ENCODE measurements at regions not wholly inside any gene's neighbourhood (a gene's known extent, or its start where the extent isn't known, plus 50 kb on each side); places are given as distances from the start of the nearest gene placed in this dataset.
"Not testable (repeated sequence)": the region's sequence is repeated elsewhere in the genome, so short reads cannot be mapped to it uniquely, and the experiment has no call there.

GRCh38 chr3:55269636-55270035 lies 217.5 kb downstream of the WNT5A start:
- WGBS = 92% methylated on average over 4 of the region's 4 CpGs
- Histone ChIP-seq H3K4me3 (ENCODE audit: low read length in 2 of 2) (no peak overlapping the region), H3K36me3 (ENCODE audit: control insufficient read depth in 2 of 2, insufficient read depth in 2 of 2, low read length in 1 of 2) (no peaks in the 10 kb centered on the region), H3K9me3 (ENCODE audit: control insufficient read depth in 2 of 2, insufficient read depth in 1 of 2, low read length in 1 of 2) (no peaks in the 10 kb centered on the region), H3K27ac (ENCODE audit: low read depth in 1 of 2, low read length in 1 of 2) (no peak overlapping the region), H3K27me3 (ENCODE audit: control insufficient read depth in 2 of 2, insufficient read depth in 1 of 2, low read length in 1 of 2) (no peaks in the 10 kb centered on the region), H3K4me1 (ENCODE audit: control insufficient read depth in 2 of 2, insufficient read depth in 2 of 2, low read length in 2 of 2) (no peaks in the 10 kb centered on the region)
- no peak for DNase-seq (ENCODE audit: low read depth in 6 of 9, low spot score in 9 of 9)

- 87% methylated on average over 4 of the region's 4 CpGs for WGBS
- H3K27ac ChIP-seq (ENCODE audit: low read depth in 1 of 2, low read length in 1 of 2) = no peak overlapping the region
- DNase-seq (ENCODE audit: low read depth in 6 of 9, low spot score in 9 of 9) = no peak
- no peaks in the 10 kb centered on the region for H3K36me3 ChIP-seq (ENCODE audit: control insufficient read depth in 2 of 2, insufficient read depth in 2 of 2, low read length in 1 of 2)
- H3K4me1 ChIP-seq (ENCODE audit: control insufficient read depth in 2 of 2, insufficient read depth in 2 of 2, low read length in 2 of 2) = no peaks in the 10 kb centered on the region
- H3K27me3 ChIP-seq (ENCODE audit: control insufficient read depth in 2 of 2, insufficient read depth in 1 of 2, low read length in 1 of 2) = no peaks in the 10 kb centered on the region
- no peaks in the 10 kb centered on the region for H3K9me3 ChIP-seq (ENCODE audit: control insufficient read depth in 2 of 2, insufficient read depth in 1 of 2, low read length in 1 of 2)
- H3K4me3 ChIP-seq (ENCODE audit: low read length in 2 of 2) = no peak overlapping the region
These were observed 218.0 kb downstream of the WNT5A start for GRCh38 chr3:55269096-55269495.

- H3K27me3 ChIP-seq (ENCODE audit: control insufficient read depth in 2 of 2, insufficient read depth in 1 of 2, low read length in 1 of 2) = no peaks in the 10 kb centered on the region
- 90% methylated on average over 2 of the region's 2 CpGs for WGBS
- no peak for DNase-seq (ENCODE audit: low read depth in 6 of 9, low spot score in 9 of 9)
- no peaks in the 10 kb centered on the region for H3K36me3 ChIP-seq (ENCODE audit: control insufficient read depth in 2 of 2, insufficient read depth in 2 of 2, low read length in 1 of 2)
- no peaks in the 10 kb centered on the region for H3K4me1 ChIP-seq (ENCODE audit: control insufficient read depth in 2 of 2, insufficient read depth in 2 of 2, low read length in 2 of 2)
- H3K4me3 ChIP-seq (ENCODE audit: low read length in 2 of 2) = no peak overlapping the region
- H3K27ac ChIP-seq (ENCODE audit: low read depth in 1 of 2, low read length in 1 of 2) = no peak overlapping the region
- H3K9me3 ChIP-seq (ENCODE audit: control insufficient read depth in 2 of 2, insufficient read depth in 1 of 2, low read length in 1 of 2) = no peaks in the 10 kb centered on the region
These were observed 219.7 kb downstream of the WNT5A start for GRCh38 chr3:55267206-55267930.

- H3K27me3 ChIP-seq (ENCODE audit: control insufficient read depth in 2 of 2, insufficient read depth in 1 of 2, low read length in 1 of 2) = no peaks in the 10 kb centered on the region
- 92% methylated on average over 3 of the region's 3 CpGs for WGBS
- DNase-seq (ENCODE audit: low read depth in 6 of 9, low spot score in 9 of 9) = no peak
- no peaks in the 10 kb centered on the region for H3K36me3 ChIP-seq (ENCODE audit: control insufficient read depth in 2 of 2, insufficient read depth in 2 of 2, low read length in 1 of 2)
- no peak overlapping the region for H3K27ac ChIP-seq (ENCODE audit: low read depth in 1 of 2, low read length in 1 of 2)
- no peaks in the 10 kb centered on the region for H3K9me3 ChIP-seq (ENCODE audit: control insufficient read depth in 2 of 2, insufficient read depth in 1 of 2, low read length in 1 of 2)
- H3K4me3 ChIP-seq (ENCODE audit: low read length in 2 of 2) = no peak overlapping the region
- H3K4me1 ChIP-seq (ENCODE audit: control insufficient read depth in 2 of 2, insufficient read depth in 2 of 2, low read length in 2 of 2) = no peaks in the 10 kb centered on the region
These were observed 222.2 kb downstream of the WNT5A start for GRCh38 chr3:55264919-55265318.

- no peak overlapping the region for H3K4me3 ChIP-seq (ENCODE audit: low read length in 2 of 2)
- H3K27ac ChIP-seq (ENCODE audit: low read depth in 1 of 2, low read length in 1 of 2) = no peak overlapping the region
- H3K36me3 ChIP-seq (ENCODE audit: control insufficient read depth in 2 of 2, insufficient read depth in 2 of 2, low read length in 1 of 2) = no peaks in the 10 kb centered on the region
- no peaks in the 10 kb centered on the region for H3K27me3 ChIP-seq (ENCODE audit: control insufficient read depth in 2 of 2, insufficient read depth in 1 of 2, low read length in 1 of 2)
- H3K9me3 ChIP-seq (ENCODE audit: control insufficient read depth in 2 of 2, insufficient read depth in 1 of 2, low read length in 1 of 2) = peaks cover 0 to 4% of the 10 kb centered on the region in 2 donors
- no peaks in the 10 kb centered on the region for H3K4me1 ChIP-seq (ENCODE audit: control insufficient read depth in 2 of 2, insufficient read depth in 2 of 2, low read length in 2 of 2)
- no peak for DNase-seq (ENCODE audit: low read depth in 6 of 9, low spot score in 9 of 9)
These were observed 234.2 kb downstream of the WNT5A start for GRCh38 chr3:55252921-55253320.

GRCh38 chr3:55249156-55249555 lies 237.9 kb downstream of the WNT5A start:
- not testable (repeated sequence) for H3K27me3 ChIP-seq (ENCODE audit: control insufficient read depth in 2 of 2, insufficient read depth in 1 of 2, low read length in 1 of 2); DNase-seq (ENCODE audit: low read depth in 6 of 9, low spot score in 9 of 9); H3K4me3 ChIP-seq (ENCODE audit: low read length in 2 of 2); H3K9me3 ChIP-seq (ENCODE audit: control insufficient read depth in 2 of 2, insufficient read depth in 1 of 2, low read length in 1 of 2); H3K36me3 ChIP-seq (ENCODE audit: control insufficient read depth in 2 of 2, insufficient read depth in 2 of 2, low read length in 1 of 2); H3K27ac ChIP-seq (ENCODE audit: low read depth in 1 of 2, low read length in 1 of 2); H3K4me1 ChIP-seq (ENCODE audit: control insufficient read depth in 2 of 2, insufficient read depth in 2 of 2, low read length in 2 of 2)
- WGBS = 94% methylated on average over 6 of the region's 6 CpGs

GRCh38 chr3:55247666-55248065 lies 239.4 kb downstream of the WNT5A start:
- H3K9me3 ChIP-seq (ENCODE audit: control insufficient read depth in 2 of 2, insufficient read depth in 1 of 2, low read length in 1 of 2) = peaks cover 0 to 4% of the 10 kb centered on the region in 2 donors
- H3K27me3 ChIP-seq (ENCODE audit: control insufficient read depth in 2 of 2, insufficient read depth in 1 of 2, low read length in 1 of 2) = no peaks in the 10 kb centered on the region
- H3K4me1 ChIP-seq (ENCODE audit: control insufficient read depth in 2 of 2, insufficient read depth in 2 of 2, low read length in 2 of 2) = no peaks in the 10 kb centered on the region
- H3K36me3 ChIP-seq (ENCODE audit: control insufficient read depth in 2 of 2, insufficient read depth in 2 of 2, low read length in 1 of 2) = no peaks in the 10 kb centered on the region
- no peak overlapping the region for H3K27ac ChIP-seq (ENCODE audit: low read depth in 1 of 2, low read length in 1 of 2)
- WGBS = 48% methylated on average over 3 of the region's 3 CpGs
- no peak for DNase-seq (ENCODE audit: low read depth in 6 of 9, low spot score in 9 of 9)
- H3K4me3 ChIP-seq (ENCODE audit: low read length in 2 of 2) = no peak overlapping the region

- DNase-seq (ENCODE audit: low read depth in 6 of 9, low spot score in 9 of 9) = no peak
- no peaks in the 10 kb centered on the region for H3K36me3 ChIP-seq (ENCODE audit: control insufficient read depth in 2 of 2, insufficient read depth in 2 of 2, low read length in 1 of 2)
- H3K9me3 ChIP-seq (ENCODE audit: control insufficient read depth in 2 of 2, insufficient read depth in 1 of 2, low read length in 1 of 2) = peaks cover 0 to 4% of the 10 kb centered on the region in 2 donors
- H3K27me3 ChIP-seq (ENCODE audit: control insufficient read depth in 2 of 2, insufficient read depth in 1 of 2, low read length in 1 of 2) = no peaks in the 10 kb centered on the region
- no peak overlapping the region for H3K27ac ChIP-seq (ENCODE audit: low read depth in 1 of 2, low read length in 1 of 2)
- H3K4me3 ChIP-seq (ENCODE audit: low read length in 2 of 2) = no peak overlapping the region
- 84% methylated on average over 5 of the region's 5 CpGs for WGBS
- H3K4me1 ChIP-seq (ENCODE audit: control insufficient read depth in 2 of 2, insufficient read depth in 2 of 2, low read length in 2 of 2) = no peaks in the 10 kb centered on the region
These were observed 241.1 kb downstream of the WNT5A start for GRCh38 chr3:55246033-55246432.

GRCh38 chr3:55245351-55245750 lies 241.8 kb downstream of the WNT5A start:
- no peaks in the 10 kb centered on the region for H3K27me3 ChIP-seq (ENCODE audit: control insufficient read depth in 2 of 2, insufficient read depth in 1 of 2, low read length in 1 of 2)
- DNase-seq (ENCODE audit: low read depth in 6 of 9, low spot score in 9 of 9) = no peak
- no peaks in the 10 kb centered on the region for H3K36me3 ChIP-seq (ENCODE audit: control insufficient read depth in 2 of 2, insufficient read depth in 2 of 2, low read length in 1 of 2)
- H3K4me1 ChIP-seq (ENCODE audit: control insufficient read depth in 2 of 2, insufficient read depth in 2 of 2, low read length in 2 of 2) = no peaks in the 10 kb centered on the region
- no peak overlapping the region for H3K27ac ChIP-seq (ENCODE audit: low read depth in 1 of 2, low read length in 1 of 2)
- WGBS = 68% methylated on average over 2 of the region's 2 CpGs
- peaks cover 0 to 2% of the 10 kb centered on the region in 2 donors for H3K9me3 ChIP-seq (ENCODE audit: control insufficient read depth in 2 of 2, insufficient read depth in 1 of 2, low read length in 1 of 2)
- no peak overlapping the region for H3K4me3 ChIP-seq (ENCODE audit: low read length in 2 of 2)

All from thymus (tissue), 11 donors.